Naive thymus-derived CD8-positive, alpha-beta T cell (primary cell): ENCODE measurements at regions not wholly inside any gene's neighbourhood (a gene's known extent, or its start where the extent isn't known, plus 50 kb on each side); places are given as distances from the start of the nearest gene placed in this dataset.

ENCODE experiments used
- ATAC-seq, 2 donors: fragments of 150-1000 bp; cut with Tn5 transposase in 1 of 2; sonication (Bioruptor Pico), chemical (Tn5 transposase) in 1 of 2; 1 replicate in 1 of 2; 2 replicates in 1 of 2; pipeline ENCODE4 v1.10.0; 2021; ENCODE audit warnings: mild to moderate bottlenecking in 2 of 2, moderate library complexity in 2 of 2
- POLR2A ChIA-PET: fragments of 350-600 bp; sonication (Branson Sonifier 250); formaldehyde crosslinking; loops from one replicate; lab custom pipeline; 2021; ENCODE audit warnings: antibody characterized with exemption; lab: Charles Lee
- DNase-seq, 10 donors: peaks; one replicate each; pipeline versions ENCODE4 v3.0.0 to v3.0.0-alpha.2; 2020 to 2022
- H3K27ac Mint-ChIP-seq, 10 donors: one replicate each; pipeline ENCODE4 v1.8.0; 2020 to 2022; ENCODE audit warnings: mild to moderate bottlenecking in 10 of 10, mixed read lengths in 10 of 10, moderate library complexity in 4 of 10, inconsistent platforms in 1 of 10
- H3K27me3 Mint-ChIP-seq, 5 donors: one replicate each; pipeline ENCODE4 v1.8.0; 2021 to 2022; ENCODE audit warnings: mixed read lengths in 5 of 5
- H3K36me3 Mint-ChIP-seq, 3 donors: one replicate each; pipeline ENCODE4 v1.8.0; 2020 to 2022; ENCODE audit warnings: mixed read lengths in 3 of 3, mild to moderate bottlenecking in 2 of 3, inconsistent platforms in 1 of 3
- H3K4me1 Mint-ChIP-seq, 4 donors: one replicate each; pipeline ENCODE4 v1.8.0; 2021 to 2022; ENCODE audit warnings: mixed read lengths in 4 of 4
- H3K4me3 Mint-ChIP-seq, 10 donors: one replicate each; pipeline ENCODE4 v1.8.0; 2020 to 2022; ENCODE audit warnings: mild to moderate bottlenecking in 10 of 10, mixed read lengths in 10 of 10, moderate library complexity in 6 of 10, inconsistent platforms in 1 of 10
- H3K9me3 Mint-ChIP-seq, 9 donors: one replicate each; pipeline ENCODE4 v1.8.0; 2020 to 2022; ENCODE audit warnings: mixed read lengths in 9 of 9, mild to moderate bottlenecking in 3 of 9, inconsistent platforms in 1 of 9, moderate library complexity in 1 of 9

GRCh38 chr5:10153808-10154537, 95.7 kb downstream of the ATPSCKMT start:
- Mint-ChIP-seq H3K9me3 (no peaks in the 10 kb centered on the region), H3K36me3 (no peaks in the 10 kb centered on the region), H3K4me3 (no peak overlapping the region), H3K27ac (no peak overlapping the region), H3K27me3 (peaks cover 0 to 9% (median 0%) of the 10 kb centered on the region in 5 donors), H3K4me1 (no peaks in the 10 kb centered on the region)
- ATAC-seq, result no peak
- POLR2A ChIA-PET, result no interaction called here
- DNase-seq, result no peak

- no peaks in the 10 kb centered on the region for H3K4me1 Mint-ChIP-seq
- no peaks in the 10 kb centered on the region for H3K9me3 Mint-ChIP-seq
- DNase-seq (no peak), ATAC-seq (no peak)
- POLR2A ChIA-PET, result no interaction called here
- H3K27me3 Mint-ChIP-seq, result peaks cover 0 to 6% (median 3%) of the 10 kb centered on the region in 5 donors
- H3K36me3 Mint-ChIP-seq, result no peaks in the 10 kb centered on the region
- H3K4me3 Mint-ChIP-seq, result no peak overlapping the region
- H3K27ac Mint-ChIP-seq, result no peak overlapping the region
Observed at GRCh38 chr5:10153394-10153793, 96.3 kb downstream of the ATPSCKMT start.

- Mint-ChIP-seq H3K4me3 (no peak overlapping the region), H3K4me1 (no peaks in the 10 kb centered on the region), H3K27ac (no peak overlapping the region), H3K27me3 (peaks cover 0 to 6% (median 2%) of the 10 kb centered on the region in 5 donors), H3K36me3 (no peaks in the 10 kb centered on the region), H3K9me3 (no peaks in the 10 kb centered on the region)
- POLR2A ChIA-PET, result no interaction called here
- ATAC-seq, result no peak
- no peak for DNase-seq
Observed at GRCh38 chr5:10151656-10152055, 98.0 kb downstream of the ATPSCKMT start.

GRCh38 chr5:10149911-10150310, 99.8 kb downstream of the ATPSCKMT start:
- Mint-ChIP-seq H3K36me3 (no peaks in the 10 kb centered on the region), H3K9me3 (no peaks in the 10 kb centered on the region)
- POLR2A ChIA-PET, result no interaction called here

GRCh38 chr5:10145923-10146401, 103.7 kb downstream of the ATPSCKMT start:
- no peak for DNase-seq
- no peak overlapping the region for H3K27ac Mint-ChIP-seq
- POLR2A ChIA-PET, result no interaction called here

More at GRCh38 chr5:10149911-10150310, 99.8 kb downstream of the ATPSCKMT start:
- DNase-seq, result no peak
- no peak for ATAC-seq
- peaks cover 0 to 6% (median 0%) of the 10 kb centered on the region in 5 donors for H3K27me3 Mint-ChIP-seq
- H3K4me1 Mint-ChIP-seq, result no peaks in the 10 kb centered on the region
- no peak overlapping the region for H3K27ac Mint-ChIP-seq
- H3K4me3 Mint-ChIP-seq, result no peak overlapping the region

GRCh38 chr5:10144040-10144439, 105.6 kb downstream of the ATPSCKMT start:
- ATAC-seq, result no peak
- Mint-ChIP-seq H3K27ac (no peak overlapping the region), H3K4me3 (no peak overlapping the region), H3K4me1 (no peaks in the 10 kb centered on the region), H3K36me3 (no peaks in the 10 kb centered on the region), H3K9me3 (no peaks in the 10 kb centered on the region), H3K27me3 (peaks cover 0 to 3% (median 0%) of the 10 kb centered on the region in 5 donors)
- POLR2A ChIA-PET, result no interaction called here
- no peak for DNase-seq

More at GRCh38 chr5:10145923-10146401, 103.7 kb downstream of the ATPSCKMT start:
- Mint-ChIP-seq H3K27me3 (peaks cover 0 to 6% (median 0%) of the 10 kb centered on the region in 5 donors), H3K4me1 (no peaks in the 10 kb centered on the region), H3K36me3 (no peaks in the 10 kb centered on the region), H3K4me3 (no peak overlapping the region), H3K9me3 (no peaks in the 10 kb centered on the region)
- no peak for ATAC-seq

GRCh38 chr5:10140195-10140973, 109.3 kb downstream of the ATPSCKMT start:
- H3K4me1 Mint-ChIP-seq, result peaks cover 0 to 2% (median 0%) of the 10 kb centered on the region in 4 donors
- H3K27ac Mint-ChIP-seq, result no peak overlapping the region
- H3K4me3 Mint-ChIP-seq, result no peak overlapping the region
- no peaks in the 10 kb centered on the region for H3K36me3 Mint-ChIP-seq
- no peaks in the 10 kb centered on the region for H3K9me3 Mint-ChIP-seq
- DNase-seq (no peak), ATAC-seq (no peak)
- peaks cover 0 to 3% (median 0%) of the 10 kb centered on the region in 5 donors for H3K27me3 Mint-ChIP-seq
- POLR2A ChIA-PET, result no interaction called here

- H3K4me3 Mint-ChIP-seq, result no peak overlapping the region
- POLR2A ChIA-PET, result no interaction called here
- no peak overlapping the region for H3K27ac Mint-ChIP-seq
Observed at GRCh38 chr5:10138395-10139057, 111.2 kb downstream of the ATPSCKMT start.

GRCh38 chr5:10133830-10134229, 115.9 kb downstream of the ATPSCKMT start:
- no peak overlapping the region for H3K27ac Mint-ChIP-seq
- H3K4me1 Mint-ChIP-seq, result peaks cover 0 to 2% (median 0%) of the 10 kb centered on the region in 4 donors
- ATAC-seq, result no peak
- H3K27me3 Mint-ChIP-seq, result peaks cover 0 to 3% (median 0%) of the 10 kb centered on the region in 5 donors
- POLR2A ChIA-PET, result no interaction called here
- peaks cover 0 to 4% (median 0%) of the 10 kb centered on the region in 9 donors for H3K9me3 Mint-ChIP-seq
- no peak for DNase-seq
- no peaks in the 10 kb centered on the region for H3K36me3 Mint-ChIP-seq
- H3K4me3 Mint-ChIP-seq, result no peak overlapping the region

More at GRCh38 chr5:10138395-10139057, 111.2 kb downstream of the ATPSCKMT start:
- ATAC-seq (no peak), DNase-seq (no peak)
- Mint-ChIP-seq H3K36me3 (no peaks in the 10 kb centered on the region), H3K27me3 (peaks cover 0 to 3% (median 0%) of the 10 kb centered on the region in 5 donors), H3K9me3 (no peaks in the 10 kb centered on the region), H3K4me1 (peaks cover 0 to 2% (median 0%) of the 10 kb centered on the region in 4 donors)

- DNase-seq (no peak), ATAC-seq (no peak)
- no peaks in the 10 kb centered on the region for H3K36me3 Mint-ChIP-seq
- H3K27ac Mint-ChIP-seq, result no peak overlapping the region
- no peaks in the 10 kb centered on the region for H3K4me1 Mint-ChIP-seq
- peaks cover 0 to 4% (median 0%) of the 10 kb centered on the region in 9 donors for H3K9me3 Mint-ChIP-seq
- no peak overlapping the region for H3K4me3 Mint-ChIP-seq
- H3K27me3 Mint-ChIP-seq, result no peaks in the 10 kb centered on the region
- POLR2A ChIA-PET, result no interaction called here
Observed at GRCh38 chr5:10130881-10131280, 118.8 kb downstream of the ATPSCKMT start.

GRCh38 chr5:10126900-10127299, 122.8 kb downstream of the ATPSCKMT start:
- Mint-ChIP-seq H3K36me3 (no peaks in the 10 kb centered on the region), H3K27ac (no peak overlapping the region), H3K9me3 (peaks cover 0 to 2% (median 0%) of the 10 kb centered on the region in 9 donors), H3K4me1 (no peaks in the 10 kb centered on the region), H3K27me3 (peaks cover 0 to 2% (median 0%) of the 10 kb centered on the region in 5 donors), H3K4me3 (no peak overlapping the region)
- POLR2A ChIA-PET, result no interaction called here
- no peak for DNase-seq
- ATAC-seq, result no peak

- POLR2A ChIA-PET, result no interaction called here
- DNase-seq (no peak), ATAC-seq (no peak)
- peaks cover 0 to 2% (median 0%) of the 10 kb centered on the region in 9 donors for H3K9me3 Mint-ChIP-seq
- H3K4me1 Mint-ChIP-seq, result no peaks in the 10 kb centered on the region
- H3K4me3 Mint-ChIP-seq, result no peak overlapping the region
- no peaks in the 10 kb centered on the region for H3K36me3 Mint-ChIP-seq
- peak overlapping the region in 1 of 10 donors; percentile 46 for H3K27ac Mint-ChIP-seq
- H3K27me3 Mint-ChIP-seq, result peaks cover 0 to 2% (median 0%) of the 10 kb centered on the region in 5 donors
Observed at GRCh38 chr5:10125116-10125515, 124.6 kb downstream of the ATPSCKMT start.
